H9 (cell line): ENCODE measurements at regions not wholly inside any gene's neighbourhood (a gene's known extent, or its start where the extent isn't known, plus 50 kb on each side); places are given as distances from the start of the nearest gene placed in this dataset.
A peak's percentile ranks its signal among the peaks of the same experiment; 100 is the strongest.

Experiments
- DNase-seq: peaks from one replicate; pipeline ENCODE4 v3.0.0-alpha.2; 2017
- H2AFZ ChIP-seq: one replicate; pipeline ENCODE4 v1.6.1; 2013; ENCODE audit warnings: mild to moderate bottlenecking, low read length, control low read depth, moderate library complexity
- H2AK5ac ChIP-seq: 2 replicates; pipeline ENCODE4 v1.6.1; 2013; ENCODE audit warnings: low read length, control low read depth, mixed read lengths; ENCODE audit not compliant: insufficient read length
- H2BK120ac ChIP-seq: one replicate; pipeline ENCODE4 v1.6.1; 2013; ENCODE audit warnings: low read depth, mild to moderate bottlenecking, low read length, control low read depth, inconsistent platforms; ENCODE audit not compliant: poor library complexity, severe bottlenecking
- H2BK12ac ChIP-seq: 2 replicates; pipeline ENCODE4 v1.6.1; 2013; ENCODE audit warnings: low read length, control low read depth, mixed read lengths, low read depth; ENCODE audit not compliant: insufficient read length
- H2BK15ac ChIP-seq: 2 replicates; pipeline ENCODE4 v1.6.1; 2013; ENCODE audit warnings: low read depth, low read length, control low read depth
- H2BK20ac ChIP-seq: one replicate; pipeline ENCODE4 v1.6.1; 2013; ENCODE audit warnings: low read depth, mild to moderate bottlenecking, low read length, control low read depth, inconsistent platforms; ENCODE audit not compliant: poor library complexity, severe bottlenecking
- H2BK5ac ChIP-seq: 2 replicates; pipeline ENCODE4 v1.6.1; 2013; ENCODE audit warnings: low read length, control low read depth, mixed read lengths; ENCODE audit not compliant: insufficient read length
- H3K14ac ChIP-seq: 2 replicates; pipeline ENCODE4 v1.6.1; 2013; ENCODE audit warnings: low read length, control low read depth; ENCODE audit not compliant: insufficient read depth
- H3K18ac ChIP-seq: 2 replicates; pipeline ENCODE4 v1.6.1; 2013; ENCODE audit warnings: low read depth, mild to moderate bottlenecking, mixed read lengths, low read length, control low read depth; ENCODE audit not compliant: insufficient read length
- H3K23ac ChIP-seq: 2 replicates; pipeline ENCODE4 v1.6.1; 2013; ENCODE audit warnings: low read length, control low read depth, mixed read lengths, low read depth; ENCODE audit not compliant: insufficient read length
- H3K23me2 ChIP-seq: 2 replicates; pipeline ENCODE4 v1.6.1; 2013; ENCODE audit warnings: low read depth, mild to moderate bottlenecking, mixed read lengths, low read length, control low read depth; ENCODE audit not compliant: insufficient read length, poor library complexity, severe bottlenecking
- H3K27ac ChIP-seq: 2 replicates; pipeline ENCODE4 v1.5.1; 2013; ENCODE audit warnings: low read length, control low read depth, mixed read lengths, low read depth; ENCODE audit not compliant: insufficient read length
- H3K27me3 ChIP-seq: 2 replicates; pipeline ENCODE4 v1.6.1; 2013; ENCODE audit warnings: low read length, control low read depth, inconsistent platforms; ENCODE audit not compliant: insufficient read depth
- H3K4ac ChIP-seq: 2 replicates; pipeline ENCODE4 v1.6.1; 2013; ENCODE audit warnings: low read depth, mild to moderate bottlenecking, control low read depth, inconsistent platforms, low read length, moderate library complexity
- H3K4me1 ChIP-seq: 2 replicates; pipeline ENCODE4 v1.6.1; 2013; ENCODE audit warnings: low read length, control low read depth, inconsistent platforms; ENCODE audit not compliant: insufficient read depth
- H3K4me2 ChIP-seq: 2 replicates; pipeline ENCODE4 v1.6.1; 2013; ENCODE audit warnings: low read length, control low read depth, mixed read lengths; ENCODE audit not compliant: insufficient read length, insufficient read depth
- H3K56ac ChIP-seq: 2 replicates; pipeline ENCODE4 v1.6.1; 2013; ENCODE audit warnings: low read depth, mild to moderate bottlenecking, mixed read lengths, low read length, control low read depth; ENCODE audit not compliant: insufficient read length
- H3K79me1 ChIP-seq: 2 replicates; pipeline ENCODE4 v1.6.1; 2013; ENCODE audit warnings: low read depth, mild to moderate bottlenecking, moderate library complexity, low read length, control low read depth, inconsistent platforms; ENCODE audit not compliant: insufficient read depth, poor library complexity, severe bottlenecking
- H3K79me2 ChIP-seq: 2 replicates; pipeline ENCODE4 v1.6.1; 2013; ENCODE audit warnings: low read length, control low read depth, inconsistent platforms; ENCODE audit not compliant: insufficient read depth
- H3K9ac ChIP-seq: 2 replicates; pipeline ENCODE4 v1.6.1; 2013; ENCODE audit warnings: low read length, control low read depth, mixed read lengths; ENCODE audit not compliant: insufficient read length; ENCODE audit errors: extremely low read depth
- H3K9me3 ChIP-seq: one replicate; pipeline ENCODE4 v1.6.1; 2013; ENCODE audit warnings: low read depth, low read length, inconsistent platforms; ENCODE audit not compliant: control insufficient read depth
- H3T11ph ChIP-seq: one replicate; pipeline ENCODE4 v1.6.1; 2013; ENCODE audit warnings: mild to moderate bottlenecking, low read length, control low read depth, inconsistent platforms
- H4K20me1 ChIP-seq: one replicate; pipeline ENCODE4 v1.6.1; 2013; ENCODE audit not compliant: control insufficient read depth, insufficient read length, insufficient read depth
- H4K5ac ChIP-seq: 2 replicates; pipeline ENCODE4 v1.6.1; 2013; ENCODE audit warnings: low read depth, mild to moderate bottlenecking, mixed read lengths, low read length, control low read depth; ENCODE audit not compliant: insufficient read length
- H4K8ac ChIP-seq: replicated peaks from 2 replicates; pipeline ENCODE4 v1.6.1; 2013; ENCODE audit warnings: low read length, control low read depth, mixed read lengths, low read depth; ENCODE audit not compliant: insufficient read length
- H4K91ac ChIP-seq: 2 replicates; pipeline ENCODE4 v1.6.1; 2013; ENCODE audit warnings: low read depth, mild to moderate bottlenecking, moderate library complexity, mixed read lengths, low read length, control low read depth; ENCODE audit not compliant: insufficient read length
- H3K27ac Mint-ChIP-seq, 3 experiments: 2 replicates in 2 of 3; 3 replicates in 1 of 3; pipeline ENCODE4 v1.8.0; 2020 to 2021; ENCODE audit warnings: mixed read lengths in 3 of 3, mild to moderate bottlenecking in 1 of 3, moderate library complexity in 1 of 3
- H3K27me3 Mint-ChIP-seq: 2 replicates; pipeline ENCODE4 v1.8.0; 2021; ENCODE audit warnings: low read depth, mild to moderate bottlenecking, moderate library complexity, mixed read lengths
- H3K36me3 Mint-ChIP-seq, 3 experiments: 2 replicates in 2 of 3; 3 replicates in 1 of 3; pipeline ENCODE4 v1.8.0; 2020 to 2021; ENCODE audit warnings: low read depth in 3 of 3, mixed read lengths in 3 of 3; ENCODE audit not compliant: insufficient read depth in 1 of 3
- H3K4me1 Mint-ChIP-seq, 2 experiments: 2 replicates each; pipeline ENCODE4 v1.8.0; 2020; ENCODE audit warnings: mixed read lengths in 2 of 2
- H3K4me3 Mint-ChIP-seq, 2 experiments: 2 replicates in 1 of 2; 3 replicates in 1 of 2; pipeline ENCODE4 v1.8.0; 2020 to 2021; ENCODE audit warnings: mild to moderate bottlenecking in 2 of 2, mixed read lengths in 2 of 2, moderate library complexity in 1 of 2
- H3K9me3 Mint-ChIP-seq, 2 experiments: 2 replicates in 1 of 2; 3 replicates in 1 of 2; pipeline ENCODE4 v1.8.0; 2020; ENCODE audit warnings: mild to moderate bottlenecking in 2 of 2, mixed read lengths in 2 of 2, moderate library complexity in 1 of 2
- WGBS: extraction: QIAGEN DNeasy Blood & Tissue Kit; methylation state at CpG from one replicate; pipeline ENCODE4 v1.1.7; 2013; ENCODE audit warnings: missing lambda C conversion rate, low lambda C conversion rate, mixed read lengths; ENCODE audit not compliant: insufficient read length; ENCODE audit errors: extremely low coverage; 5-methylcytosine and 5-hydroxymethylcytosine counted together
- TF ChIP-seq, protein P1 (sequence below): fragments of 200-600 bp; sonication (generic); conservative IDR thresholded peaks from 3 replicates; pipeline ENCODE4 v1.8.0; 2021; ENCODE audit warnings: antibody characterized with exemption, mild to moderate bottlenecking

DNA sequence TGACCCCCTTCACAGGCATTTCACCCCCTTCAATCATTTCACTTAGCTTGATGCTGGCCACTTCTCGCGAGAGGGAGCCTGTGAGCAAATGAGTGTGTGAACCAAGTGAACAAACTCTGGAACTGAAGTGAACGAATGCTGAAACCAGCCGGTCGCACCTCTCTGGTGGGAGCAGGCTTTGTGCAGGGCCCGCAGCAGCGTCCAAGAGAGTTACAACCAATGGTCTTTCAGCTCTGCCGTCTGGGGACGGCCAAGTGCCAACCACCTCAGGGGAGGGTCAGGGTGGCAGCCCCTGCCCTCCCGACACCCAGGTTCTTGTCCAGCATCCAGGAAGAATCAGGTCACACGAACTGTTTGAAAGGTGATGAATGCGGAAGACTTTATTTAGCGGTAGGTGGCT is 764.0 kb downstream of the SUCLG1 start:
- Histone ChIP-seq H2BK5ac (no peak overlapping the region), H2BK12ac (no peak overlapping the region), H2BK120ac (no peak overlapping the region), H3K27ac (no peak overlapping the region), H3K18ac (no peak overlapping the region), H2BK15ac (no peak overlapping the region), H3K9me3 (no peaks in the 10 kb centered on the region), H3K79me1 (no peaks in the 10 kb centered on the region), H2AFZ (no peak overlapping the region), H3K79me2 (no peaks in the 10 kb centered on the region), H3K14ac (no peak overlapping the region), H2BK20ac (no peak overlapping the region), H3K4me2 (no peak overlapping the region), H3K27me3 (no peaks in the 10 kb centered on the region), H3K23me2 (no peaks in the 10 kb centered on the region), H3K4me1 (no peaks in the 10 kb centered on the region), H3K56ac (no peak overlapping the region), H4K20me1 (no peaks in the 10 kb centered on the region), H3K23ac (no peak overlapping the region), H4K8ac (no peak overlapping the region), H3T11ph (no peak overlapping the region), H3K4ac (no peak overlapping the region), H2AK5ac (no peak overlapping the region), H4K91ac (no peak overlapping the region), H4K5ac (no peak overlapping the region), H3K9ac (no peak overlapping the region)
- peak; percentile 24 for DNase-seq
- no peak overlapping the region for H3K27ac Mint-ChIP-seq
- H3K4me1 Mint-ChIP-seq = 0 out of 4 replicates have a peak, but pooled peaks cover 2 to 5% of the 10 kb centered on the region in 2 experiments
- no CpG with 5 or more reads among the region's 13 CpGs for WGBS
- H3K36me3 Mint-ChIP-seq = no peaks in the 10 kb centered on the region
- TF ChIP-seq, protein P1, sequence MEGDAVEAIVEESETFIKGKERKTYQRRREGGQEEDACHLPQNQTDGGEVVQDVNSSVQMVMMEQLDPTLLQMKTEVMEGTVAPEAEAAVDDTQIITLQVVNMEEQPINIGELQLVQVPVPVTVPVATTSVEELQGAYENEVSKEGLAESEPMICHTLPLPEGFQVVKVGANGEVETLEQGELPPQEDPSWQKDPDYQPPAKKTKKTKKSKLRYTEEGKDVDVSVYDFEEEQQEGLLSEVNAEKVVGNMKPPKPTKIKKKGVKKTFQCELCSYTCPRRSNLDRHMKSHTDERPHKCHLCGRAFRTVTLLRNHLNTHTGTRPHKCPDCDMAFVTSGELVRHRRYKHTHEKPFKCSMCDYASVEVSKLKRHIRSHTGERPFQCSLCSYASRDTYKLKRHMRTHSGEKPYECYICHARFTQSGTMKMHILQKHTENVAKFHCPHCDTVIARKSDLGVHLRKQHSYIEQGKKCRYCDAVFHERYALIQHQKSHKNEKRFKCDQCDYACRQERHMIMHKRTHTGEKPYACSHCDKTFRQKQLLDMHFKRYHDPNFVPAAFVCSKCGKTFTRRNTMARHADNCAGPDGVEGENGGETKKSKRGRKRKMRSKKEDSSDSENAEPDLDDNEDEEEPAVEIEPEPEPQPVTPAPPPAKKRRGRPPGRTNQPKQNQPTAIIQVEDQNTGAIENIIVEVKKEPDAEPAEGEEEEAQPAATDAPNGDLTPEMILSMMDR = no peak
- no peaks in the 10 kb centered on the region; a peak in 1 of 5 replicates for H3K9me3 Mint-ChIP-seq
- no peaks in the 10 kb centered on the region for H3K27me3 Mint-ChIP-seq
- no peak overlapping the region for H3K4me3 Mint-ChIP-seq
